Activated CD4-positive, alpha-beta memory T cell treated with anti-CD3 and anti-CD28 coated beads, Interleukin-2, amount 10 ng/mL, durations not matched to agents 7 days and 5 days (primary cell): ENCODE measurements at regions not wholly inside any gene's neighbourhood (a gene's known extent, or its start where the extent isn't known, plus 50 kb on each side); places are given as distances from the start of the nearest gene placed in this dataset.

Experiments
- CTCF ChIA-PET: fragments of 350-600 bp; sonication (Branson Sonifier 250); formaldehyde crosslinking; loops from one replicate; lab custom pipeline; 2021; ENCODE audit warnings: antibody characterized with exemption, inconsistent platforms; lab: Charles Lee
- POLR2A ChIA-PET: fragments of 350-600 bp; sonication (Branson Sonifier 250); formaldehyde crosslinking; loops from one replicate; lab custom pipeline; 2021; ENCODE audit warnings: antibody characterized with exemption; lab: Charles Lee
- DNase-seq: peaks from one replicate; pipeline ENCODE4 v3.0.0-alpha.2; 2020
- H3K27ac Mint-ChIP-seq: one replicate; pipeline ENCODE4 v1.8.0; 2021; ENCODE audit warnings: mild to moderate bottlenecking, mixed read lengths
- H3K27me3 Mint-ChIP-seq: one replicate; pipeline ENCODE4 v1.8.0; 2021; ENCODE audit warnings: mixed read lengths
- H3K36me3 Mint-ChIP-seq: one replicate; pipeline ENCODE4 v1.8.0; 2021; ENCODE audit warnings: low read depth, mixed read lengths
- H3K4me1 Mint-ChIP-seq: one replicate; pipeline ENCODE4 v1.8.0; 2021; ENCODE audit warnings: mixed read lengths
- H3K4me3 Mint-ChIP-seq: one replicate; pipeline ENCODE4 v1.8.0; 2021; ENCODE audit warnings: mild to moderate bottlenecking, mixed read lengths
- H3K9me3 Mint-ChIP-seq: one replicate; pipeline ENCODE4 v1.8.0; 2021; ENCODE audit warnings: mixed read lengths

DNA sequence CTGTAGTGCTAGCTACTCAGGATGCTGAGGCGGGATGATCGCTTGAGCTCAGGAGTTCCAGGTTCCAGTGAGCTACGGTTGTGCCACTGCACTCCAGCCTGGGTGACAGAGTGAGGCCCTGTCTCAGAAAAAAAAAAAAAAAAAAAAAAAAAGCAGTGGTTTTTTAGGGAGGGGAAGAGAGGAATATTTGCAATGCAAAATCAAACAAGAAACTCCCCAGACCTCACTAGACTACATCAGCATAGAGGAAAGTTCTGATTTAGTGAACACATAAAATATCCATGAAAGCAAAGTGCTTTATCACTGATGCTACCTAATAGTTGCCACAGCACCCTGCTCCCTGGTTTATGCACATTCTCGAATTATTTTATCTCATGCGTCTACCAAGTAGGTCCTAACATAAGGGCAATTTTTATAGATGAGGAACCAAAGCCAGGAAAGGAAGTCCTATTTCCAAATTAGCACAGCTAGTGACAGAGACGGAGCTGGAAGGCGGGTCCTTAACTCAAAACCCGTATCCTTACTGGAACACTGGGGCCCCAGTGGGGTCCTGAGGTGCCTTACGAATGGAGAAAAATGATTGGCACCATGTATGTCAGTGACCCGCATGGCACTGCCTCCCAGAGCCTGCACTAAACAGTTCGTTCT lies 50.7 kb upstream of the GPR157 start:
- Mint-ChIP-seq H3K27me3 (peaks cover 7% of the 10 kb centered on the region), H3K4me3 (no peak overlapping the region), H3K9me3 (no peaks in the 10 kb centered on the region), H3K36me3 (peaks cover 15% of the 10 kb centered on the region), H3K27ac (no peak overlapping the region), H3K4me1 (peaks cover 25% of the 10 kb centered on the region)
- ChIA-PET CTCF (interaction anchor here (0.6 to 3.0 kb wide), 9 partner anchors 10 to 69 kb away, joined by 3 to 17 read pairs (median 6); partner anchors contain the start of gene H6PD), POLR2A (interaction anchor here (0.7 kb wide), 1 partner anchor 683 kb away, joined by 4 read pairs; no protein-coding TSS in a partner anchor)
- DNase-seq, result no peak

DNA sequence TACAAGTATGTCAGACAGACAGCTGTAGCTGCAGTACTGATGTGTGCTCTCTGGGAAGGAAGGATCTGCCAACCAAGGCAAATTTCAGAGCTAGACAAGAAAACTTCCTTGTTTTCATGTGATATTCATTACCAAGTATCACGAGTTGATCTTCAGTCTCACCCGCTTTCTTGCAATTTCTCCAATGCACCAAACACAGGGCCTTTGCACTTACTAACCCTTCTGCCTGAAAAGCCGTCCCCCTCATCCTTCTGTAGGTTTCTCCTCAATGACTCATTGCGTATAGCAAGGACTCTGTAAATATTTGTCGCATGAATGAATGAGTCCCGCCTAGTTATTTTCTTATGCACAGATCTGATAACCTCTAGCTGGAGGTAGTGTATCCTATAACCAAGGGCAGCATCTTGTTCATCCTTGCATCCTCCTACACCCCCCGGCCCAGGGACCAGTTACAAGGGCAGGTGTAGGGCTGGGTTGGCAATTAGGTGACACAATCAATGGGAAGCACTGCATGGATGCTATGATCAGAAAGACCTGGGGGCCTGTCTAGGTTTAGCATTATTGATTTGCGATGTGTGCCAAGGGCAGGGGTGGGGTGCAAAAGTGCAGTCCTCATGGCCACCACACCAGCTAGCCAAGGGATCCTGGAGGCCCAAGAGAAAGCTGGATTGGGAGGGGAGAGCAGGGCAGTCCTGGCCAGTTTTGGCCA lies 51.4 kb upstream of the GPR157 start:
- Mint-ChIP-seq H3K4me1 (peaks cover 26% of the 10 kb centered on the region), H3K9me3 (no peaks in the 10 kb centered on the region), H3K27ac (no peak overlapping the region), H3K27me3 (peaks cover 7% of the 10 kb centered on the region), H3K36me3 (peaks cover 10% of the 10 kb centered on the region), H3K4me3 (peak overlapping the region; percentile 59)
- ChIA-PET CTCF (interaction anchor here (0.6 to 3.0 kb wide), 17 partner anchors 9 to 69 kb away, joined by 3 to 17 read pairs (median 4); partner anchors contain the start of gene H6PD), POLR2A (no interaction called here)
- no peak for DNase-seq

GRCh38 chr1:9181176-9181906 lies 52.4 kb upstream of the GPR157 start:
- H3K9me3 Mint-ChIP-seq, result no peaks in the 10 kb centered on the region
- peaks cover 7% of the 10 kb centered on the region for H3K27me3 Mint-ChIP-seq
- peaks cover 6% of the 10 kb centered on the region for H3K36me3 Mint-ChIP-seq
- peak; percentile 77 for DNase-seq
- POLR2A ChIA-PET, result interaction anchor here (1.0 kb wide), 1 partner anchor 64 kb away, joined by 4 read pairs; no protein-coding TSS in a partner anchor
- CTCF ChIA-PET, result interaction anchor here (0.6 to 3.0 kb wide), 16 partner anchors 8 to 70 kb away, joined by 3 to 17 read pairs (median 4); partner anchors contain the start of gene H6PD
- peak overlapping the region; percentile 69 for H3K27ac Mint-ChIP-seq
- H3K4me3 Mint-ChIP-seq, result peak overlapping the region; percentile 81
- H3K4me1 Mint-ChIP-seq, result peaks cover 27% of the 10 kb centered on the region

- DNase-seq, result peak; percentile 54
- H3K36me3 Mint-ChIP-seq, result peaks cover 6% of the 10 kb centered on the region
- POLR2A ChIA-PET, result interaction anchor here (1.0 kb wide), 1 partner anchor 63 kb away, joined by 4 read pairs; no protein-coding TSS in a partner anchor
- CTCF ChIA-PET, result interaction anchor here (0.7 to 3.0 kb wide), 3 partner anchors 20 to 63 kb away, joined by 3 to 17 read pairs (median 3); partner anchors contain the start of gene H6PD
- no peaks in the 10 kb centered on the region for H3K9me3 Mint-ChIP-seq
- H3K27ac Mint-ChIP-seq, result peak overlapping the region; percentile 69
- peak overlapping the region; percentile 81 for H3K4me3 Mint-ChIP-seq
- H3K27me3 Mint-ChIP-seq, result peaks cover 7% of the 10 kb centered on the region
- peaks cover 27% of the 10 kb centered on the region for H3K4me1 Mint-ChIP-seq
Observed at GRCh38 chr1:9181990-9182783, 52.4 kb upstream of the H6PD start.

DNA sequence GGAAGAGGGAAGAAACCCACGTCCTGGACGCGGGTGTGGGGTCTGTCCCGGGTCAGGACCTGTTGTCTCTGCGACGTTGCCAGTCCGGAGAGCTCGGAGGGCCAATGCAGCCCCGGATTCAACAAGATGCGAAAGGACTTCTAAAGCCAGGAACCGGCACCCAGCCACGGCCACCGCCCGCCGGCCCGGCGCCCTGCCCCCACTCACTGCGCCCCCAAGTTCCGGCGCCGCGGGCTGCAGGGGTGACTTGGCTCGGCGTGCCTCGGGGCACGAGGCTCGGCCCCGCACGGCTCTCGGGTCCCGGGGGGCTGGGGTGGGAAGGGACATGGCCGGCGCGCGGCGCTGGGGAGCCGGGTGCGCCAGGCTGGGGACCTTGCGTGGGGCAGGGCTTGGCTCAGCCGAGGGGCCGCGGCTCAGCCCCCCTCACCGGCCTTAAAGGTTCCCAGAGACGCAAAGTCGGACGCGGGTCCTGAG lies 51.8 kb upstream of the H6PD start:
- H3K36me3 Mint-ChIP-seq, result peaks cover 6% of the 10 kb centered on the region
- no peaks in the 10 kb centered on the region for H3K9me3 Mint-ChIP-seq
- POLR2A ChIA-PET, result interaction anchor here (1.3 kb wide), 1 partner anchor 18 kb away, joined by 4 read pairs; no protein-coding TSS in a partner anchor
- peaks cover 30% of the 10 kb centered on the region for H3K4me1 Mint-ChIP-seq
- DNase-seq, result peak; percentile 22
- H3K4me3 Mint-ChIP-seq, result peak overlapping the region; percentile 74
- peaks cover 7% of the 10 kb centered on the region for H3K27me3 Mint-ChIP-seq
- no peak overlapping the region for H3K27ac Mint-ChIP-seq
- CTCF ChIA-PET, result no interaction called here

DNA sequence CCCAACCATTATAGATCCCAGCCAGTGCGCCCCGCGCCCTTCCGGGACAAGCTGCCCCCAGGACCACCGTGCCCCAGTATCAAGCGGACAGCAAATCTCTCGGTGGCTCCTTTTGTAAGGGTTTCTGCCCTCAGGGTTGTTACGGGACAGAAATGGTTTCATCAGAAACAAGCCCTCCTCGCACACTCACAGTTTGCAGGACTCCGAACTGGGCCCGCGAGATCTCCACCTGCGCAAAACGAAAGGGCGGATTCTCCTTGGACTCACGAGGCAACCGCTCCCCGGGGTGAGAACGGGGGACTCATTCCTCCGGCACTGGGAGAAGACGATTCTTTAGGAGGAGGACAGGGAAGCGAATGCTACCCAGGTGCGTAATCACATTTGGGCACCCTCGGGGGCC lies 51.1 kb upstream of the H6PD start:
- peak overlapping the region; percentile 55 for H3K4me3 Mint-ChIP-seq
- H3K4me1 Mint-ChIP-seq, result peaks cover 30% of the 10 kb centered on the region
- ChIA-PET POLR2A (interaction anchor here (1.3 kb wide), 1 partner anchor 17 kb away, joined by 4 read pairs; no protein-coding TSS in a partner anchor), CTCF (no interaction called here)
- no peaks in the 10 kb centered on the region for H3K9me3 Mint-ChIP-seq
- H3K27ac Mint-ChIP-seq, result no peak overlapping the region
- peaks cover 6% of the 10 kb centered on the region for H3K36me3 Mint-ChIP-seq
- no peak for DNase-seq
- H3K27me3 Mint-ChIP-seq, result peaks cover 7% of the 10 kb centered on the region

DNA sequence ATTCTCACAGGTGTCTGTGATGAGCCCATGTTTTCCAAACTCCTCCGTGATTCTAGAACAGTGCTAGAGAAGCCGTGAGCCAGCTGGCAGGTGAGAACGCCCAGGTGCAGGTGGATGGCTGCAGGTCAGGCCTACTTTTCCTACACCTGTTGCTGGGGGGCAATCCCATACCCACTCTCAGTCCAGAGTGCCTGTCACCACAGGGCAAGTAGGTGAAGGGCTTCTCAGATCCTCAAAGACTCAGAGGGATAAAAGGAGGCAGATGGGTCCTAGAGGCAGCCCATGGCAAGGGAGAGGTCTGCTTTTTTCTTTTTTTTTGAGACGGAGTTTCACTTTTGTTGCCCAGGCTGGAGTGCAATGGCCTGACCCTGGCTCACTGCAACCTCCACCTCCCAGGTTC lies 50.7 kb upstream of the H6PD start:
- no peak for DNase-seq
- Mint-ChIP-seq H3K9me3 (no peaks in the 10 kb centered on the region), H3K27me3 (peaks cover 7% of the 10 kb centered on the region), H3K36me3 (peaks cover 6% of the 10 kb centered on the region), H3K27ac (no peak overlapping the region), H3K4me3 (peak overlapping the region; percentile 55), H3K4me1 (peaks cover 28% of the 10 kb centered on the region)
- POLR2A ChIA-PET, result interaction anchor here (1.3 kb wide), 1 partner anchor 17 kb away, joined by 4 read pairs; no protein-coding TSS in a partner anchor
- CTCF ChIA-PET, result no interaction called here

DNA sequence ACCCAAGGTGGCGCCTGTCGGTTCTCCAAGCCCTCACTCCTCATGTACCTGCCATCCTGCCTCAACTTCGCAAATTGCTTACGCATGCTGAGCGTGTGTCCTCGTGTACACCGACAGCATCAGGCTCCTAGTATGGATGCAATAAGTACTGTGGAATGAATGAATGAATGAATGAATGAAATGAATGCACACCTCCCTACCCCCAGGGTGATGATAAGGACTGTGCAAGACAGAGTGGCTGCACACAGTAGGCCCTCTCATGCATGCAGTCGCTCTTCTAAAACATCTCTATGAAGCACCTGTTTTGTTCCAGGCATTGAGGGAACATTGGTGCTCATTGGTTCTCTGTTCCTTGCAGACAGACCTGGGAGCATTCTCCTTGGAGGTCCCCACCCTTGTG lies 49.8 kb upstream of the H6PD start:
- no peak overlapping the region for H3K27ac Mint-ChIP-seq
- no peaks in the 10 kb centered on the region for H3K9me3 Mint-ChIP-seq
- DNase-seq, result no peak
- H3K4me1 Mint-ChIP-seq, result peaks cover 25% of the 10 kb centered on the region
- no peak overlapping the region for H3K4me3 Mint-ChIP-seq
- H3K36me3 Mint-ChIP-seq, result peaks cover 6% of the 10 kb centered on the region
- H3K27me3 Mint-ChIP-seq, result peaks cover 7% of the 10 kb centered on the region
- ChIA-PET POLR2A (no interaction called here), CTCF (no interaction called here)
